ENCODE measurements at regions not wholly inside any gene's neighbourhood (a gene's known extent, or its start where the extent isn't known, plus 50 kb on each side); places are given as distances from the start of the nearest gene placed in this dataset.
A peak's percentile ranks its signal among the peaks of the same experiment; 100 is the strongest.
"Not testable (repeated sequence)": the region's sequence is repeated elsewhere in the genome, so short reads cannot be mapped to it uniquely, and the experiment has no call there.

GRCh38 chr2:192687015-192687414, 492.3 kb upstream of the TMEFF2 start:
- DNase-seq (ENCODE audit: low read depth, low spot score): no peak

GRCh38 chr2:192682511-192682910, 487.8 kb upstream of the TMEFF2 start:
- not testable (repeated sequence) for DNase-seq (ENCODE audit: low read depth, low spot score)

- no peak for DNase-seq (ENCODE audit: low read depth, low spot score)
Observed at GRCh38 chr2:192675681-192676080, 480.9 kb upstream of the TMEFF2 start.

DNA sequence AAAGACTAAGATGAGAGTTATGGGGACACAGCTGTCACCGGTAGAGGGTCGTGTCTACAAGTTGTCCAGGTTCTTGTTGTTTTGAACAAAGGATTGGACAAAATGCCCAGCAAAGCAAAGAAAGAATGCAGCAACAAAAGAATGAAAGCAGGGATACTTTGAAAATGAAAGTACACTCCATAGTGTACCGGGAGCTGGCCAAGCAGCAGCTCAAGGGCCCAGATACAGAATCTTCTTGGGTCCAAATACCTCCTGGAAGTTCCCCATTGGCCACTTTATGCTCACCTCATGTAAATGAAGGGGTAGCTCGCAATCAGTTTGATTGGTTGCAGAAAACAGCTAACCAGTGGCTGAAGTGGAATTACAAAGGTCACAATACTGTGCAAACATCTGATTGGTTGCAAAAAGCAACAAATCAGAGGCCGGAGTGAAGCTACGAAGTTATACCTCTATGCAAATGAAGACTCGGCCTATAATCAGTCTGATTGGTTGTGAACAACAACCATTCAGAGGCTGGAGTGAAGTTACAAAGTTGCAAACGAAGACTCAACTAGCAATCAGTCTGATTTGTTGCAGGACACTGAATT, 474.9 kb upstream of the TMEFF2 start:
- DNase-seq (ENCODE audit: low read depth, low spot score): no peak

DNA sequence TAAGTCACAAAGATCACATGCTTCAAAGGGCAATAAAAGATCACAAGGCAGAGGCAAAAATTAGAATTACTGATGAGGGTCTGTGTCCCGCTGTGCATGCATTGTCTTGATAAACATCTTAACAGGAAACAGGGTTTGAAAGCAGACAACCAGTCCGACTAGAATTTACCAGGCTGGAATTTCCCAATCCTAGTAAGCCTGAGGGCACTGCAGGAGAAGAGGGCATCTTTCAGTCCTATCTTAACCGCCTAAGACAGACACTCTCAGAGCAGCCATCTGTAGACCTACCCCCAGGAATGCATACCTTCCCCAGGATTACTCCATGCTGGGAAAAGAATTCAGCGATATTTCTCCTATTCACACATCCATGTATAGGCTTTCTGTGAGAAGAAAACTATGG, 465.8 kb upstream of the TMEFF2 start:
- DNase-seq (ENCODE audit: low read depth, low spot score): not testable (repeated sequence)

- no peak for DNase-seq (ENCODE audit: low read depth, low spot score)
Observed at GRCh38 chr2:192657362-192657761, 462.6 kb upstream of the TMEFF2 start.

GRCh38 chr2:192655916-192656315, 461.2 kb upstream of the TMEFF2 start:
- no peak for DNase-seq (ENCODE audit: low read depth, low spot score)

DNA sequence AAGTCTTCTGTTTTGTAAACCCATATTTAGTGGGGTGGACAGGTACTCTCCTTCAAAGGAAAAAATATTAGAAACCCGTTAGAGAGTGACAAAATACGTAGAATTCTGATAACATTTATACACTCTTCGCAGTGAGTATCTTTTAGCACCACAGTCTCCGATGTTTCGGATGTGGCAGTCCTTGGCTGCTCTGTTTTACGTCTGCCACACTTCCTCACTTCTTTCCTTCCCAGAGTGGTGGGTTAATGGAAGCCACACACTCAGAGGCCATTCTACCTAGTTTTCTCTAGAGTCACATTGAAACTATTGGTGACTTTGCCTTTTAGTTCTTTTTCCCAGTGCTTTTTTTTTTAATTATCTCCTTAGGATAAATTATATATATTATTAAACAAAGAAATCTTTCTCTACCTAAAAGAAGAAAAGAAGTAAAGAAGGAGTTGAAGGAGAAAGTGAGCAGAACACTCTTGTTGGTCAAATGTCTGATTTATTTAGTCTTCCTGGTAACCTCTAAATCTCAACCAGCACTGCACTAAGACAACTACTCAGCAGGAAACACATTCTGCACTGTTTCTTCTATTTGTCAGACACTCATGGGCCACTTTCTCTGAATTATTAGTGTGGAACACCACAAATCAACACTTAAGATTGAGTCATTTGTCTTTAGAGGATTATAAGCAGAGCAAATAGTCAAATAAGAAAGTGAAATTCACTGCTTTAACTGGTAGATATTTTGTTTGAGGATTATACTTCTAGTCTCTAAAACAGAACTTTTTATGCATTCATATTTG, 451.3 kb upstream of the TMEFF2 start:
- peak; percentile 1 for DNase-seq (ENCODE audit: low read depth, low spot score)

DNA sequence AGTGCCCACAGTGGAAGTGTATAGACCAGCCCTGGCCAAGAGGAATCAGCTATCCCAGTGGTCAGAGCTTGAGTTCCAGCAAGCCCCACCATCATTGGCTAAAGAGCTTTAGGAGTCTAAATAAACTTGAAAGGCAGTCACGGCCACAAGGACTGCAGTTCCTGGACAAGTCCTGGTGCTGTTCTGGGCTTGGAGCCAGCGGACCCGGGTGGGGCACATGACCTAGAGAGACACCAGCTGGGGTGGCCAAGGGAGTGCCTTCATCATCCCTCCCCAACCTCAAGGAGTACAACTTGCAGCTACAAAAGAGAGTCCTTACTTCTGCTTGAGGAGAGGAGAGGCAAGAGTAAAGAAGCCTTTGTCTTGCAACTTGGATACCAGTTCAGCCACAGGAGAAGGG, 439.8 kb upstream of the TMEFF2 start:
- DNase-seq (ENCODE audit: low read depth, low spot score): no peak

- no peak for DNase-seq (ENCODE audit: low read depth, low spot score)
Observed at GRCh38 chr2:192628017-192628416, 433.3 kb upstream of the TMEFF2 start.

DNA sequence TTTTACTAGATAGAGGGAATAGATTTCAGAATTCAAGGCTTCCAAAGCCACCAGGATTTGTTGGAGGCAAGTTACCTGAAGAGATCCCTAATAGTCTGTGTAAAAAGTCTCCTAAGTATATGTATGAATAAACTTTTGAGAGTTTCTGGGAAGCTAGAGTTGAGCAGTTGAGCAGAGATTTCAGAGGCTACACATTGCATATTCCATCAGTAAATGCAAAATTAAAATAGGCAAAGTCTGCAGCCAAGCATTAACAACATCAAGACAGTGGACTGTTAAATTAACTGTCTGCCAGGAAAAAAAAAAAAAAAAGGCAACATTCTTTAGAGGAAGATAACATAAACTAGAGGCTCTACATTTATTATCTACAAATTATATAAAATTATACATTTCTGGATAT, 420.4 kb upstream of the TMEFF2 start:
- DNase-seq (ENCODE audit: low read depth, low spot score): no peak

- DNase-seq (ENCODE audit: low read depth, low spot score): no peak
Observed at GRCh38 chr2:192604295-192604694, 409.6 kb upstream of the TMEFF2 start.

- DNase-seq (ENCODE audit: low read depth, low spot score): not testable (repeated sequence)
Observed at GRCh38 chr2:192598649-192599048, 403.9 kb upstream of the TMEFF2 start.

GRCh38 chr2:192593561-192593960, 398.8 kb upstream of the TMEFF2 start:
- no peak for DNase-seq (ENCODE audit: low read depth, low spot score)

- DNase-seq (ENCODE audit: low read depth, low spot score): no peak
Observed at GRCh38 chr2:192591617-192592016, 396.9 kb upstream of the TMEFF2 start.

GRCh38 chr2:192585418-192585817, 390.7 kb upstream of the TMEFF2 start:
- DNase-seq (ENCODE audit: low read depth, low spot score): no peak

DNA sequence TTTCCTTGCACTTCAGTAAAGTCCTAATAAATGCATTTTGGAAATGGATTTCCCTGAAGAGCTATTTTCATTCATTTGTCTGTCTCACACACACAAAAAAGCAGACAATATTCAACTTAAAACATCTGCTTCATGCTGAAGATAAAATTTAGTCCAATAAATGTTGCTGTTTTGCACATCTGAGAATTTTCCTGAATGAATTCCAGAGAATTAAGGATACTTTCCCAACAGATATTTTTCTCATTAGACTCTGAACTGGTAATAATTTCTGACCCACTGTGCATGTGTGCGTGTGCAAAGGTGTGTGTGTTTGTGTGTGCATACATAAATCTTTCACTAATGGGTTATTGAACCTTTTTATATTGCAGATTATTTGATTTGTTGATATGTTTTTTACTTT, 390.2 kb upstream of the TMEFF2 start:
- no peak for DNase-seq (ENCODE audit: low read depth, low spot score)

GRCh38 chr2:192579965-192580700, 385.4 kb upstream of the TMEFF2 start:
- no peak for DNase-seq (ENCODE audit: low read depth, low spot score)

DNA sequence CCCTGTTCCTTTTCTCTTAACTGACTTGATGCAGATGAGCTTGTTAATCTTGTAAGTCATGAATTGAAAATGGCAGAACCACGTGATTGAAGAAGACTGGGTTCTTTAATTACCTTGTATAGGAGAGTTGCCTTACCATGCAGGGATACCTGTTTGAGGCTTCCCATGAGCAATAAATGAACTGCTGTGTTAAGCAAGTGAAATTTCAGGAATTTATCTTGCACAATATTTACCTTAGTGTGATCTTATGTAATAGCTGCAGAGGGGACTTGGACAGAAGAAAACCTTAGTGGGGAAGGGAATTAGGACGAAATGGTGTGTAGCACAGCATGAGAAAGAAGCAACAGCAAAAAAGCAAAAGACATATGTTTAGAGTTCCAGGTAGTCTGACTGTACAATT, 384.0 kb upstream of the TMEFF2 start:
- DNase-seq (ENCODE audit: low read depth, low spot score): no peak

GRCh38 chr2:192577706-192578105, 383.0 kb upstream of the TMEFF2 start:
- no peak for DNase-seq (ENCODE audit: low read depth, low spot score)

DNA sequence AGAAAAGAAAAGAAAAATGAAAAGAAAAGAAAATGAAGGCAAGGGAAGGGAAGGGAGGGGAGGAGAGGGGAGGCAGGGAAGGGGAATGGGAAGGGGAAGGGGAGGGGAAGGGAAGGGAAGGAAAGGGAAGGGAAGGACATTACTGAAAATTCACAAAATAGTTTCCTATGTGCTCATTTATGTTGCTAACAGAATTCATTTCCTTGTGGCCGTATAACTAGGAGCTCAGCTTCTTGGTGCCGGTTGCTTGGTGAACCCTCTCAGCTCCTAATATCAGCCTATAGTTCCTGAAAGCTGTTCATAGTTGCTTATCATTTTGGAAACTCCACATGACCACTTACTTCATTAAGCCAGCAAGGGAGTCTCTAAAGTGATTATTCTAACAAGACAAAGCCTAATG, 379.8 kb upstream of the TMEFF2 start:
- DNase-seq (ENCODE audit: low read depth, low spot score): no peak

- DNase-seq (ENCODE audit: low read depth, low spot score): no peak
Observed at GRCh38 chr2:192571636-192572035, 376.9 kb upstream of the TMEFF2 start.

DNA sequence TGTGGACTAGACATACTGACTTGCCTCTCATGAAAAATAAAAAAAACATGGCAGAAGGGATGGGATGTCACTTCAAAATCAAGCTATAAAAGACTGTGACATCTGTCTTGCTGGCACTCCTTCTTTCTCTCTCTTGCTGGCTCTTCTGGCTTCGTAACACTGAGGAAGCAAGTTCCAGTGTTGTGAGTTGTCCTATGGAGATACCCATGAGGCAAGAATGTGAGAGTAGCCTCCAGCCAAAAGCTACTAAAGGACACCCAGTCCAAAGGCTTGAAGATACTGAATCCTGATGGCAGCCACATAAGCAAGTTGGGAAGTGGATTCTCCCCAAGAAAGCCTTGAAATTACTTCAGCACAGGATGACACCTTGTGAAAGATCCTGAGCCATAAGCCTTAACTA, 376.1 kb upstream of the TMEFF2 start:
- DNase-seq (ENCODE audit: low read depth, low spot score): no peak

Data from astrocyte of the hippocampus (primary cell).